Loucy (cell line): ENCODE measurements at regions not wholly inside any gene's neighbourhood (a gene's known extent, or its start where the extent isn't known, plus 50 kb on each side); places are given as distances from the start of the nearest gene placed in this dataset.

ENCODE experiments used
- CTCF ChIP-seq: fragments of 200-600 bp; sonication (generic); conservative IDR thresholded peaks from 2 replicates; pipeline ENCODE4 v1.5.1; 2014; ENCODE audit warnings: mild to moderate bottlenecking, antibody characterized with exemption, low read length
- EZH2phosphoT487 ChIP-seq: fragments of 200-600 bp; IDR thresholded peaks from 2 replicates; pipeline ENCODE4 v1.6.1; 2018; ENCODE audit warnings: antibody characterized with exemption, mild to moderate bottlenecking, moderate library complexity, borderline replicate concordance

- no peak for TF ChIP-seq CTCF
- TF ChIP-seq EZH2phosphoT487, result no peak
These were observed 310.0 kb downstream of the BTG1 start for GRCh38 chr12:91835693-91836092.
